IPS-11a (cell line): ENCODE measurements at regions not wholly inside any gene's neighbourhood (a gene's known extent, or its start where the extent isn't known, plus 50 kb on each side); places are given as distances from the start of the nearest gene placed in this dataset.

ENCODE experiments used
- H3K4me3 ChIP-seq: one replicate; pipeline ENCODE4 v1.5.1; 2013; ENCODE audit warnings: low read depth, low read length, control low read depth

- H3K4me3 ChIP-seq, result no peak overlapping the region
These were observed 60.9 kb upstream of the MGAT5 start for GRCh38 chr2:134193006-134193405.

GRCh38 chr2:134194519-134194918, 59.4 kb upstream of the MGAT5 start:
- no peak overlapping the region for H3K4me3 ChIP-seq

GRCh38 chr2:134195341-134195740, 58.5 kb upstream of the MGAT5 start:
- H3K4me3 ChIP-seq, result no peak overlapping the region

GRCh38 chr2:134197445-134197844, 56.4 kb upstream of the MGAT5 start:
- no peak overlapping the region for H3K4me3 ChIP-seq

GRCh38 chr2:134198006-134198634, 55.8 kb upstream of the MGAT5 start:
- H3K4me3 ChIP-seq, result no peak overlapping the region

- H3K4me3 ChIP-seq, result no peak overlapping the region
These were observed 54.7 kb upstream of the MGAT5 start for GRCh38 chr2:134199123-134199522.

GRCh38 chr2:134200036-134200618, 53.7 kb upstream of the MGAT5 start:
- H3K4me3 ChIP-seq, result no peak overlapping the region

- H3K4me3 ChIP-seq, result no peak overlapping the region
These were observed 52.3 kb upstream of the MGAT5 start for GRCh38 chr2:134201533-134201932.

- no peak overlapping the region for H3K4me3 ChIP-seq
These were observed 51.5 kb upstream of the MGAT5 start for GRCh38 chr2:134202371-134202770.

- no peak overlapping the region for H3K4me3 ChIP-seq
These were observed 50.7 kb upstream of the MGAT5 start for GRCh38 chr2:134203175-134203574.
